DND-41 (cell line): ENCODE measurements at regions not wholly inside any gene's neighbourhood (a gene's known extent, or its start where the extent isn't known, plus 50 kb on each side); places are given as distances from the start of the nearest gene placed in this dataset.

ENCODE experiments used
- ATAC-seq: fragments of 200-7000 bp; cut with Tn5 transposase; 3 replicates; pipeline ENCODE4 v1.9.1; 2021; ENCODE audit warnings: low read depth; ENCODE audit not compliant: insufficient read depth
- DNase-seq: peaks from one replicate; pipeline ENCODE4 v3.0.0-alpha.2; 2020
- H2AFZ ChIP-seq: 2 replicates; pipeline ENCODE4 v1.6.0; 2012; ENCODE audit warnings: low read depth, low read length
- H3K27ac ChIP-seq: 2 replicates; pipeline ENCODE4 v1.5.1; 2012; ENCODE audit warnings: low read length, inconsistent platforms
- H3K27me3 ChIP-seq: fragments of 200-600 bp; sonication (generic); 2 replicates; pipeline ENCODE4 v1.6.0; 2012; ENCODE audit warnings: low read length, mild to moderate bottlenecking, inconsistent platforms; ENCODE audit not compliant: insufficient read depth, poor library complexity
- H3K36me3 ChIP-seq: 2 replicates; pipeline ENCODE4 v1.5.1; 2012; ENCODE audit warnings: low read length, inconsistent platforms; ENCODE audit not compliant: insufficient read depth
- H3K4me1 ChIP-seq: 2 replicates; pipeline ENCODE4 v1.5.1; 2012; ENCODE audit warnings: mild to moderate bottlenecking, low read length; ENCODE audit not compliant: insufficient read depth
- H3K4me2 ChIP-seq: 2 replicates; pipeline ENCODE4 v1.6.0; 2012; ENCODE audit warnings: mild to moderate bottlenecking, moderate library complexity, low read length, inconsistent platforms; ENCODE audit not compliant: insufficient read depth
- H3K4me3 ChIP-seq, 2 experiments: fragments of 200-600 bp in 1 of 2; shearing (Covaris generic) in 1 of 2; 2 replicates each; pipeline ENCODE4 v1.5.1; 2012 to 2016; ENCODE audit warnings: inconsistent platforms in 2 of 2, low read length in 2 of 2, mild to moderate bottlenecking in 2 of 2, low read depth in 1 of 2, moderate library complexity in 1 of 2
- H3K79me2 ChIP-seq: 2 replicates; pipeline ENCODE4 v1.6.0; 2012; ENCODE audit warnings: low read length, inconsistent platforms; ENCODE audit not compliant: insufficient read depth
- H3K9ac ChIP-seq: 2 replicates; pipeline ENCODE4 v1.6.0; 2012; ENCODE audit warnings: low read depth, mild to moderate bottlenecking, inconsistent platforms, low read length, moderate library complexity
- H3K9me3 ChIP-seq: 2 replicates; pipeline ENCODE4 v1.5.1; 2012; ENCODE audit warnings: low read length, moderate library complexity, mild to moderate bottlenecking, inconsistent platforms; ENCODE audit not compliant: insufficient read depth, severe bottlenecking
- H4K20me1 ChIP-seq: 2 replicates; pipeline ENCODE4 v1.6.0; 2012; ENCODE audit warnings: low read length; ENCODE audit not compliant: insufficient read depth
- CTCF ChIP-seq: IDR thresholded peaks from 2 replicates; pipeline ENCODE4 v1.5.1; 2012; ENCODE audit warnings: borderline replicate concordance, low read length, moderate library complexity, mild to moderate bottlenecking; ENCODE audit not compliant: poor library complexity, severe bottlenecking; ENCODE audit errors: extremely low read depth
- EZH2 ChIP-seq: IDR thresholded peaks from 3 replicates; pipeline ENCODE4 v1.6.1; 2012; ENCODE audit warnings: borderline replicate concordance, low read depth, mild to moderate bottlenecking, moderate library complexity, low read length, inconsistent platforms; ENCODE audit not compliant: severe bottlenecking

- ATAC-seq (no peak), DNase-seq (no peak)
- Histone ChIP-seq H2AFZ (no peak overlapping the region), H3K4me3 (no peak overlapping the region), H3K4me1 (no peaks in the 10 kb centered on the region), H3K36me3 (no peaks in the 10 kb centered on the region), H3K27me3 (no peaks in the 10 kb centered on the region), H3K27ac (no peak overlapping the region), H3K9me3 (no peaks in the 10 kb centered on the region), H3K79me2 (no peaks in the 10 kb centered on the region), H3K4me2 (no peak overlapping the region), H3K9ac (no peak overlapping the region), H4K20me1 (no peaks in the 10 kb centered on the region)
- no peak for TF ChIP-seq CTCF
- no peak for TF ChIP-seq EZH2
Measured at GRCh38 chr4:114209584-114209983, 230.1 kb upstream of the ARSJ start.

- H3K79me2 ChIP-seq: no peaks in the 10 kb centered on the region
- H3K27me3 ChIP-seq: no peaks in the 10 kb centered on the region
- DNase-seq (no peak), ATAC-seq (no peak)
- TF ChIP-seq EZH2 (no peak), CTCF (no peak)
- H2AFZ ChIP-seq: no peak overlapping the region
- no peak overlapping the region for H3K9ac ChIP-seq
- H3K27ac ChIP-seq: no peak overlapping the region
- H4K20me1 ChIP-seq: no peaks in the 10 kb centered on the region
- no peaks in the 10 kb centered on the region for H3K4me1 ChIP-seq
- H3K36me3 ChIP-seq: no peaks in the 10 kb centered on the region
- H3K4me3 ChIP-seq: no peak overlapping the region
- no peaks in the 10 kb centered on the region for H3K9me3 ChIP-seq
- H3K4me2 ChIP-seq: no peak overlapping the region
Measured at GRCh38 chr4:114211556-114211955, 232.1 kb upstream of the ARSJ start.

GRCh38 chr4:114217150-114217817, 237.8 kb upstream of the ARSJ start:
- Histone ChIP-seq H3K9ac (no peak overlapping the region), H2AFZ (no peak overlapping the region), H3K4me1 (no peaks in the 10 kb centered on the region), H3K27me3 (no peaks in the 10 kb centered on the region), H3K9me3 (no peaks in the 10 kb centered on the region), H4K20me1 (no peaks in the 10 kb centered on the region), H3K79me2 (no peaks in the 10 kb centered on the region), H3K4me3 (no peak overlapping the region), H3K27ac (no peak overlapping the region), H3K36me3 (no peaks in the 10 kb centered on the region), H3K4me2 (no peak overlapping the region)
- no peak for TF ChIP-seq CTCF
- no peak for TF ChIP-seq EZH2
- DNase-seq: no peak
- ATAC-seq: no peak

- Histone ChIP-seq H3K27me3 (no peaks in the 10 kb centered on the region), H3K27ac (no peak overlapping the region), H2AFZ (no peak overlapping the region), H3K9ac (no peak overlapping the region), H3K9me3 (no peaks in the 10 kb centered on the region), H4K20me1 (no peaks in the 10 kb centered on the region), H3K36me3 (no peaks in the 10 kb centered on the region), H3K4me3 (no peak overlapping the region), H3K79me2 (no peaks in the 10 kb centered on the region), H3K4me1 (no peaks in the 10 kb centered on the region), H3K4me2 (no peak overlapping the region)
- DNase-seq (no peak), ATAC-seq (no peak)
- TF ChIP-seq EZH2: no peak
- TF ChIP-seq CTCF: no peak
Measured at GRCh38 chr4:114223580-114223979, 244.1 kb upstream of the ARSJ start.
